Caco-2 (cell line): ENCODE measurements at regions not wholly inside any gene's neighbourhood (a gene's known extent, or its start where the extent isn't known, plus 50 kb on each side); places are given as distances from the start of the nearest gene placed in this dataset.

Experiments used
- BruUV-seq: library from RNA; stranded (reverse); fragments of 400-500 nt; replicated peaks from 2 replicates; lab custom pipeline; 2021; lab: Mats Ljungman, UMichigan
- CTCF ChIA-PET: fragments of 300-600 bp; sonication (Branson Sonifier 250); formaldehyde crosslinking; loops from one replicate; lab custom pipeline; 2022; ENCODE audit warnings: antibody characterized with exemption; lab: Charles Lee
- POLR2A ChIA-PET: fragments of 300-600 bp; sonication (Branson Sonifier 250); formaldehyde crosslinking; loops from one replicate; lab custom pipeline; 2022; ENCODE audit warnings: antibody characterized with exemption; lab: Charles Lee
- DNase-seq, 2 experiments: peaks; one replicate each; pipeline versions ENCODE4 v3.0.0 to v3.0.0-alpha.2; 2020 to 2022
- H3K27me3 ChIP-seq: replicated peaks from 2 replicates; pipeline ENCODE4 v1.6.0; 2011; ENCODE audit warnings: low read length; ENCODE audit not compliant: control insufficient read depth, insufficient read depth
- H3K36me3 ChIP-seq: 2 replicates; pipeline ENCODE4 v1.5.1; 2011; ENCODE audit warnings: low read length; ENCODE audit not compliant: control insufficient read depth, insufficient read depth
- H3K4me1 ChIP-seq: fragments of 250-450 bp; sonication (Bioruptor Pico); 2 replicates; pipeline ENCODE4 v1.5.1; 2020; ENCODE audit warnings: mild to moderate bottlenecking
- H3K4me3 ChIP-seq: 2 replicates; pipeline ENCODE4 v1.5.1; 2011; ENCODE audit warnings: low read depth, mild to moderate bottlenecking, control low read depth, low read length
- H3K9me3 ChIP-seq: fragments of 250-450 bp; sonication (Bioruptor Pico); 2 replicates; pipeline ENCODE4 v1.5.1; 2020; ENCODE audit warnings: mild to moderate bottlenecking, moderate library complexity
- H3K27ac Mint-ChIP-seq: one replicate; pipeline ENCODE4 v1.8.0; 2022; ENCODE audit warnings: mixed read lengths; ENCODE audit not compliant: unreplicated experiment
- H3K27me3 Mint-ChIP-seq: one replicate; pipeline ENCODE4 v1.8.0; 2022; ENCODE audit warnings: mixed read lengths; ENCODE audit not compliant: insufficient read depth, unreplicated experiment
- H3K36me3 Mint-ChIP-seq: one replicate; pipeline ENCODE4 v1.8.0; 2022; ENCODE audit warnings: mild to moderate bottlenecking, mixed read lengths; ENCODE audit not compliant: insufficient read depth, unreplicated experiment
- H3K4me1 Mint-ChIP-seq: one replicate; pipeline ENCODE4 v1.8.0; 2022; ENCODE audit warnings: low read depth, mixed read lengths; ENCODE audit not compliant: unreplicated experiment
- H3K4me3 Mint-ChIP-seq: one replicate; pipeline ENCODE4 v1.8.0; 2022; ENCODE audit warnings: mild to moderate bottlenecking, moderate library complexity, mixed read lengths; ENCODE audit not compliant: unreplicated experiment
- H3K9me3 Mint-ChIP-seq: one replicate; pipeline ENCODE4 v1.8.0; 2022; ENCODE audit warnings: mixed read lengths; ENCODE audit not compliant: unreplicated experiment
- intact Hi-C: fragments of 100-400 bp; cut with micrococcal nuclease; formaldehyde crosslinking; loops from one replicate; pipeline ENCODE4 v1.10.0; 2022; ENCODE audit not compliant: unreplicated experiment
- TF ChIP-seq, protein P1 (sequence below), 2 experiments: fragments of 200-600 bp in 1 of 2; IDR thresholded peaks; 1 replicate in 1 of 2; 2 replicates in 1 of 2; pipeline versions ENCODE4 v1.5.1 to v1.8.0; 2011 to 2022; ENCODE audit warnings: antibody characterized with exemption in 1 of 2, control low read depth in 1 of 2, inconsistent platforms in 1 of 2, low read depth in 1 of 2, low read length in 1 of 2, mild to moderate bottlenecking in 1 of 2, moderate library complexity in 1 of 2; ENCODE audit not compliant: insufficient read depth in 1 of 2, severe bottlenecking in 1 of 2, unreplicated experiment in 1 of 2

- intact Hi-C loops = no loop called here
- H3K27ac Mint-ChIP-seq = no peak overlapping the region
- H3K9me3 ChIP-seq = no peaks in the 10 kb centered on the region
- CTCF ChIA-PET = interaction anchor here (1.3 kb wide), 1 partner anchor 9 kb away, joined by 5 read pairs; no protein-coding TSS in a partner anchor
- no peaks in the 10 kb centered on the region for H3K9me3 Mint-ChIP-seq
- H3K4me3 ChIP-seq = no peak overlapping the region
- H3K36me3 ChIP-seq = no peaks in the 10 kb centered on the region
- 0 out of 2 replicates have a peak, but pooled peaks cover 4% of the 10 kb centered on the region for H3K4me1 ChIP-seq
- no peak for DNase-seq
- no peaks in the 10 kb centered on the region for H3K27me3 Mint-ChIP-seq
- no peaks in the 10 kb centered on the region for H3K27me3 ChIP-seq
- TF ChIP-seq, protein P1, sequence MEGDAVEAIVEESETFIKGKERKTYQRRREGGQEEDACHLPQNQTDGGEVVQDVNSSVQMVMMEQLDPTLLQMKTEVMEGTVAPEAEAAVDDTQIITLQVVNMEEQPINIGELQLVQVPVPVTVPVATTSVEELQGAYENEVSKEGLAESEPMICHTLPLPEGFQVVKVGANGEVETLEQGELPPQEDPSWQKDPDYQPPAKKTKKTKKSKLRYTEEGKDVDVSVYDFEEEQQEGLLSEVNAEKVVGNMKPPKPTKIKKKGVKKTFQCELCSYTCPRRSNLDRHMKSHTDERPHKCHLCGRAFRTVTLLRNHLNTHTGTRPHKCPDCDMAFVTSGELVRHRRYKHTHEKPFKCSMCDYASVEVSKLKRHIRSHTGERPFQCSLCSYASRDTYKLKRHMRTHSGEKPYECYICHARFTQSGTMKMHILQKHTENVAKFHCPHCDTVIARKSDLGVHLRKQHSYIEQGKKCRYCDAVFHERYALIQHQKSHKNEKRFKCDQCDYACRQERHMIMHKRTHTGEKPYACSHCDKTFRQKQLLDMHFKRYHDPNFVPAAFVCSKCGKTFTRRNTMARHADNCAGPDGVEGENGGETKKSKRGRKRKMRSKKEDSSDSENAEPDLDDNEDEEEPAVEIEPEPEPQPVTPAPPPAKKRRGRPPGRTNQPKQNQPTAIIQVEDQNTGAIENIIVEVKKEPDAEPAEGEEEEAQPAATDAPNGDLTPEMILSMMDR (IDR thresholded peaks at IDR 0.05; ENCODE audit: insufficient read depth in 1 of 2, low read depth in 1 of 2, low read length in 1 of 2, severe bottlenecking in 1 of 2, unreplicated experiment in 1 of 2) = no peak
- BruUV-seq = no TSS peak
- no peak overlapping the region for H3K4me3 Mint-ChIP-seq
- no peaks in the 10 kb centered on the region for H3K4me1 Mint-ChIP-seq
- POLR2A ChIA-PET = no interaction called here
- no peaks in the 10 kb centered on the region for H3K36me3 Mint-ChIP-seq
These were observed 392.3 kb downstream of the TMEM135 start for GRCh38 chr11:87429996-87430395.

DNA sequence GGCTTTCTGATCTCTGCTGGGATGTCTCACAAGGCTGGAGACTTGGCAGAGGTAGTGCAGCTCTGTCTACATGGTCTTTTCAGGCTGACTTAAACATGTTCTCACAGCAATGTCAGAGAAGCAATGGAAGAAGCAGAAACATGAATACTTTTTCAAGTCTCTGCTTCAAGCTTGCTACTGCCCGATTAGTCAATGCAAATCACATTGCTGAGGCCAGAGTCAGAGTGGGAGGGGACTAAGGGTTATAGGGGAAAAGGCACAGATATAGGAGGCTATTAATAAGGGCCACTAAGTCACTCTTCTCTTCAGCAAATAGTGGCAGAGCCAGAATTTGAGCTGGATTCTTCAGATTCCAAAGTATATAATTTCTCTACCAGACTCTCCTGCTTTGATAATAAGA, 390.5 kb downstream of the TMEM135 start:
- Histone ChIP-seq H3K36me3 (no peaks in the 10 kb centered on the region), H3K4me1 (0 out of 2 replicates have a peak, but pooled peaks cover 4% of the 10 kb centered on the region), H3K4me3 (no peak overlapping the region), H3K9me3 (no peaks in the 10 kb centered on the region), H3K27me3 (no peaks in the 10 kb centered on the region)
- intact Hi-C loops = no loop called here
- Mint-ChIP-seq H3K4me3 (no peak overlapping the region), H3K36me3 (no peaks in the 10 kb centered on the region), H3K4me1 (no peaks in the 10 kb centered on the region), H3K9me3 (no peaks in the 10 kb centered on the region), H3K27me3 (no peaks in the 10 kb centered on the region), H3K27ac (no peak overlapping the region)
- BruUV-seq = no TSS peak
- CTCF ChIA-PET = interaction anchor here (0.5 kb wide), 1 partner anchor 45 kb away, joined by 7 read pairs; no protein-coding TSS in a partner anchor
- no peak for DNase-seq
- POLR2A ChIA-PET = no interaction called here
- TF ChIP-seq, protein P1 (IDR thresholded peaks at IDR 0.05; ENCODE audit: insufficient read depth in 1 of 2, low read depth in 1 of 2, low read length in 1 of 2, severe bottlenecking in 1 of 2, unreplicated experiment in 1 of 2) = no peak

GRCh38 chr11:87425943-87426342, 388.2 kb downstream of the TMEM135 start:
- CTCF ChIA-PET = no interaction called here
- Histone ChIP-seq H3K27me3 (no peaks in the 10 kb centered on the region), H3K4me1 (0 out of 2 replicates have a peak, but pooled peaks cover 4% of the 10 kb centered on the region), H3K4me3 (no peak overlapping the region), H3K36me3 (no peaks in the 10 kb centered on the region), H3K9me3 (no peaks in the 10 kb centered on the region)
- Mint-ChIP-seq H3K27ac (no peak overlapping the region), H3K9me3 (no peaks in the 10 kb centered on the region), H3K4me1 (no peaks in the 10 kb centered on the region), H3K27me3 (no peaks in the 10 kb centered on the region), H3K36me3 (no peaks in the 10 kb centered on the region), H3K4me3 (no peak overlapping the region)
- no TSS peak for BruUV-seq
- no peak for DNase-seq
- POLR2A ChIA-PET = no interaction called here
- intact Hi-C loops = no loop called here
- TF ChIP-seq, protein P1 (IDR thresholded peaks at IDR 0.05; ENCODE audit: insufficient read depth in 1 of 2, low read depth in 1 of 2, low read length in 1 of 2, severe bottlenecking in 1 of 2, unreplicated experiment in 1 of 2) = no peak
